ENCODE measurements at regions not wholly inside any gene's neighbourhood (a gene's known extent, or its start where the extent isn't known, plus 50 kb on each side); places are given as distances from the start of the nearest gene placed in this dataset.

DNA sequence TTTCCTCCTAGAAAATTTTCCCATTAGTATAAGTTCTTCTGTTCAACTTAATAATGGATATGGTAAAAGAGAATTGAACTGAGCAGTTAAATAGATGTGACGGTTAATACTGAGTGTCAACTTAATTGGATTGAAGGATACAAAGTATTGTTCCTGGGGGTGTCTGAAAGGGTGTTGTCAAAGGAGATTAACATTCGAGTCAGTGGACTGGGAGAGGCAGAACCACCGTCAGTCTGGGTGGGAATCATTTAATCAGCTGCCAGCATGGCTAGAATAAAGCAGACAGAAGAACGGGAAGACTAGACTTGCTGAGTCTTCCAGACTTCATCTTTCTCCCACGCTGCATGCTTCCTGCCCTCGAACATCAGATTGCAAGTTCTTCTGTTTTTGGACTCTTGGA lies 689.6 kb upstream of the CDH10 start:
- TF ChIP-seq POLR2A (IDR thresholded peaks at IDR 0.05) (no peak), CTCF (IDR thresholded peaks at IDR 0.05 in 8 of 11, conservative IDR thresholded peaks at IDR 0.05 in 3 of 11) (no peak)
